H9 (cell line): ENCODE measurements at regions not wholly inside any gene's neighbourhood (a gene's known extent, or its start where the extent isn't known, plus 50 kb on each side); places are given as distances from the start of the nearest gene placed in this dataset.

Experiments used
- DNase-seq: peaks from one replicate; pipeline ENCODE4 v3.0.0-alpha.2; 2017
- H2AFZ ChIP-seq: one replicate; pipeline ENCODE4 v1.6.1; 2013; ENCODE audit warnings: mild to moderate bottlenecking, low read length, control low read depth, moderate library complexity
- H2AK5ac ChIP-seq: 2 replicates; pipeline ENCODE4 v1.6.1; 2013; ENCODE audit warnings: low read length, control low read depth, mixed read lengths; ENCODE audit not compliant: insufficient read length
- H2BK120ac ChIP-seq: one replicate; pipeline ENCODE4 v1.6.1; 2013; ENCODE audit warnings: low read depth, mild to moderate bottlenecking, low read length, control low read depth, inconsistent platforms; ENCODE audit not compliant: poor library complexity, severe bottlenecking
- H2BK12ac ChIP-seq: 2 replicates; pipeline ENCODE4 v1.6.1; 2013; ENCODE audit warnings: low read length, control low read depth, mixed read lengths, low read depth; ENCODE audit not compliant: insufficient read length
- H2BK15ac ChIP-seq: 2 replicates; pipeline ENCODE4 v1.6.1; 2013; ENCODE audit warnings: low read depth, low read length, control low read depth
- H2BK20ac ChIP-seq: one replicate; pipeline ENCODE4 v1.6.1; 2013; ENCODE audit warnings: low read depth, mild to moderate bottlenecking, low read length, control low read depth, inconsistent platforms; ENCODE audit not compliant: poor library complexity, severe bottlenecking
- H2BK5ac ChIP-seq: 2 replicates; pipeline ENCODE4 v1.6.1; 2013; ENCODE audit warnings: low read length, control low read depth, mixed read lengths; ENCODE audit not compliant: insufficient read length
- H3K14ac ChIP-seq: 2 replicates; pipeline ENCODE4 v1.6.1; 2013; ENCODE audit warnings: low read length, control low read depth; ENCODE audit not compliant: insufficient read depth
- H3K18ac ChIP-seq: 2 replicates; pipeline ENCODE4 v1.6.1; 2013; ENCODE audit warnings: low read depth, mild to moderate bottlenecking, mixed read lengths, low read length, control low read depth; ENCODE audit not compliant: insufficient read length
- H3K23ac ChIP-seq: 2 replicates; pipeline ENCODE4 v1.6.1; 2013; ENCODE audit warnings: low read length, control low read depth, mixed read lengths, low read depth; ENCODE audit not compliant: insufficient read length
- H3K23me2 ChIP-seq: 2 replicates; pipeline ENCODE4 v1.6.1; 2013; ENCODE audit warnings: low read depth, mild to moderate bottlenecking, mixed read lengths, low read length, control low read depth; ENCODE audit not compliant: insufficient read length, poor library complexity, severe bottlenecking
- H3K27ac ChIP-seq: 2 replicates; pipeline ENCODE4 v1.5.1; 2013; ENCODE audit warnings: low read length, control low read depth, mixed read lengths, low read depth; ENCODE audit not compliant: insufficient read length
- H3K27me3 ChIP-seq: 2 replicates; pipeline ENCODE4 v1.6.1; 2013; ENCODE audit warnings: low read length, control low read depth, inconsistent platforms; ENCODE audit not compliant: insufficient read depth
- H3K4ac ChIP-seq: 2 replicates; pipeline ENCODE4 v1.6.1; 2013; ENCODE audit warnings: low read depth, mild to moderate bottlenecking, control low read depth, inconsistent platforms, low read length, moderate library complexity
- H3K4me1 ChIP-seq: 2 replicates; pipeline ENCODE4 v1.6.1; 2013; ENCODE audit warnings: low read length, control low read depth, inconsistent platforms; ENCODE audit not compliant: insufficient read depth
- H3K4me2 ChIP-seq: 2 replicates; pipeline ENCODE4 v1.6.1; 2013; ENCODE audit warnings: low read length, control low read depth, mixed read lengths; ENCODE audit not compliant: insufficient read length, insufficient read depth
- H3K56ac ChIP-seq: 2 replicates; pipeline ENCODE4 v1.6.1; 2013; ENCODE audit warnings: low read depth, mild to moderate bottlenecking, mixed read lengths, low read length, control low read depth; ENCODE audit not compliant: insufficient read length
- H3K79me1 ChIP-seq: 2 replicates; pipeline ENCODE4 v1.6.1; 2013; ENCODE audit warnings: low read depth, mild to moderate bottlenecking, moderate library complexity, low read length, control low read depth, inconsistent platforms; ENCODE audit not compliant: insufficient read depth, poor library complexity, severe bottlenecking
- H3K79me2 ChIP-seq: 2 replicates; pipeline ENCODE4 v1.6.1; 2013; ENCODE audit warnings: low read length, control low read depth, inconsistent platforms; ENCODE audit not compliant: insufficient read depth
- H3K9ac ChIP-seq: 2 replicates; pipeline ENCODE4 v1.6.1; 2013; ENCODE audit warnings: low read length, control low read depth, mixed read lengths; ENCODE audit not compliant: insufficient read length; ENCODE audit errors: extremely low read depth
- H3K9me3 ChIP-seq: one replicate; pipeline ENCODE4 v1.6.1; 2013; ENCODE audit warnings: low read depth, low read length, inconsistent platforms; ENCODE audit not compliant: control insufficient read depth
- H3T11ph ChIP-seq: one replicate; pipeline ENCODE4 v1.6.1; 2013; ENCODE audit warnings: mild to moderate bottlenecking, low read length, control low read depth, inconsistent platforms
- H4K20me1 ChIP-seq: one replicate; pipeline ENCODE4 v1.6.1; 2013; ENCODE audit not compliant: control insufficient read depth, insufficient read length, insufficient read depth
- H4K5ac ChIP-seq: 2 replicates; pipeline ENCODE4 v1.6.1; 2013; ENCODE audit warnings: low read depth, mild to moderate bottlenecking, mixed read lengths, low read length, control low read depth; ENCODE audit not compliant: insufficient read length
- H4K8ac ChIP-seq: replicated peaks from 2 replicates; pipeline ENCODE4 v1.6.1; 2013; ENCODE audit warnings: low read length, control low read depth, mixed read lengths, low read depth; ENCODE audit not compliant: insufficient read length
- H4K91ac ChIP-seq: 2 replicates; pipeline ENCODE4 v1.6.1; 2013; ENCODE audit warnings: low read depth, mild to moderate bottlenecking, moderate library complexity, mixed read lengths, low read length, control low read depth; ENCODE audit not compliant: insufficient read length
- H3K27ac Mint-ChIP-seq, 3 experiments: 2 replicates in 2 of 3; 3 replicates in 1 of 3; pipeline ENCODE4 v1.8.0; 2020 to 2021; ENCODE audit warnings: mixed read lengths in 3 of 3, mild to moderate bottlenecking in 1 of 3, moderate library complexity in 1 of 3
- H3K27me3 Mint-ChIP-seq: 2 replicates; pipeline ENCODE4 v1.8.0; 2021; ENCODE audit warnings: low read depth, mild to moderate bottlenecking, moderate library complexity, mixed read lengths
- H3K36me3 Mint-ChIP-seq, 3 experiments: 2 replicates in 2 of 3; 3 replicates in 1 of 3; pipeline ENCODE4 v1.8.0; 2020 to 2021; ENCODE audit warnings: low read depth in 3 of 3, mixed read lengths in 3 of 3; ENCODE audit not compliant: insufficient read depth in 1 of 3
- H3K4me1 Mint-ChIP-seq, 2 experiments: 2 replicates each; pipeline ENCODE4 v1.8.0; 2020; ENCODE audit warnings: mixed read lengths in 2 of 2
- H3K4me3 Mint-ChIP-seq, 2 experiments: 2 replicates in 1 of 2; 3 replicates in 1 of 2; pipeline ENCODE4 v1.8.0; 2020 to 2021; ENCODE audit warnings: mild to moderate bottlenecking in 2 of 2, mixed read lengths in 2 of 2, moderate library complexity in 1 of 2
- H3K9me3 Mint-ChIP-seq, 2 experiments: 2 replicates in 1 of 2; 3 replicates in 1 of 2; pipeline ENCODE4 v1.8.0; 2020; ENCODE audit warnings: mild to moderate bottlenecking in 2 of 2, mixed read lengths in 2 of 2, moderate library complexity in 1 of 2
- CTCF ChIP-seq: fragments of 200-600 bp; sonication (generic); conservative IDR thresholded peaks from 3 replicates; pipeline ENCODE4 v1.8.0; 2021; ENCODE audit warnings: antibody characterized with exemption, mild to moderate bottlenecking
- WGBS: extraction: QIAGEN DNeasy Blood & Tissue Kit; methylation state at CpG from one replicate; pipeline ENCODE4 v1.1.7; 2013; ENCODE audit warnings: missing lambda C conversion rate, low lambda C conversion rate, mixed read lengths; ENCODE audit not compliant: insufficient read length; ENCODE audit errors: extremely low coverage; 5-methylcytosine and 5-hydroxymethylcytosine counted together

GRCh38 chr7:80369321-80369720 is 142.5 kb downstream of the GNAT3 start:
- Histone ChIP-seq H4K20me1 (no peaks in the 10 kb centered on the region), H3K4me2 (no peak overlapping the region), H3K79me2 (no peaks in the 10 kb centered on the region), H3K27me3 (no peaks in the 10 kb centered on the region), H3K4me1 (no peaks in the 10 kb centered on the region), H3K56ac (no peak overlapping the region), H4K5ac (no peak overlapping the region), H4K8ac (no peak overlapping the region), H2AK5ac (no peak overlapping the region), H2BK20ac (no peak overlapping the region), H3K9me3 (no peaks in the 10 kb centered on the region), H3K18ac (no peak overlapping the region), H3K23me2 (no peaks in the 10 kb centered on the region), H3T11ph (no peak overlapping the region), H3K4ac (no peak overlapping the region), H2BK15ac (no peak overlapping the region), H3K27ac (no peak overlapping the region), H3K79me1 (no peaks in the 10 kb centered on the region), H2BK120ac (no peak overlapping the region), H3K9ac (no peak overlapping the region), H3K14ac (no peak overlapping the region), H2BK12ac (no peak overlapping the region), H2BK5ac (no peak overlapping the region), H2AFZ (no peak overlapping the region), H3K23ac (no peak overlapping the region), H4K91ac (no peak overlapping the region)
- H3K36me3 Mint-ChIP-seq = peaks cover 0 to 11% (median 0%) of the 10 kb centered on the region in 3 experiments; a peak in 3 of 7 replicates
- DNase-seq = no peak
- H3K27me3 Mint-ChIP-seq = no peaks in the 10 kb centered on the region
- H3K4me3 Mint-ChIP-seq = no peak overlapping the region
- TF ChIP-seq CTCF = no peak
- peaks cover 6 to 10% of the 10 kb centered on the region in 2 experiments; a peak in 4 of 5 replicates for H3K9me3 Mint-ChIP-seq
- H3K27ac Mint-ChIP-seq = peak overlapping the region in 1 of 3 experiments; percentile 20; a peak in 2 of 7 replicates
- WGBS = no CpG with 5 or more reads among the region's 7 CpGs
- H3K4me1 Mint-ChIP-seq = peaks cover 6 to 7% of the 10 kb centered on the region in 2 experiments
